ENCODE measurements at regions not wholly inside any gene's neighbourhood (a gene's known extent, or its start where the extent isn't known, plus 50 kb on each side); places are given as distances from the start of the nearest gene placed in this dataset.

DNA sequence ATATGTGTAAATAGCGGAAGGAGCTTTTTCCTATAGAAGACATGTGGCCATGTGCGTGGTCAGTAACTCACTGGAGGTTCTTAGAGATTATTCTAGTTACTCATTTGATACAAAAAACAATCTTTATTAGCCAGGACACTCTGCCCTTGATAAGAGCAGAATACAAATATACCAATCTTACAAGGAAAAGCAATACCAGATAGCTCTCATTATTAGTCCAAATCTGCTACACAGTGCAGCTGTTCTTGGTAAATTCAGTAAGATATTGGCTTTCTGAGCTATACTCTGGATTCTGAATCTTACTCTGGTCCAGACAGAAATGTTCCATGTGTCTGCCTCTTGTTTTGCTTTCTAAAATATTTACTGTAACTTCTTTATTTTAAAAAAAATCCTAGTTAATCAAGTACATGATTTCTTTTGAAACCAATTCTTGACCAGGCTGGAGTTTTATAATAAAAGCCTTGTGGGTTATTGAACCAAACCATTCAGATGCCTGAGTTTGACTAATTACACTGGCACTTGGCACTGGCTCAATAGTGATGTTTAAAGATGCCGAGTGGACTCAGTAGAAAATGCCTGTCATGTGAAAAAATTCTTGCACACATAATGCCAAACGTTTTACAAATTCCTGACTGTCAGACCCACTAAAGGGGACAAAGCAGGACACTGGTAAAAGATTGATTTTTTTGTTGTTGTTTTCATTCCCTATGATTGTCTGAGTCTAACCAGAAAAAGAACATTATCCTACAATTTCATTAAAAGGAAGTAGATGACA is 242.8 kb upstream of the TCF21 start:
- TF ChIP-seq REST (IDR thresholded peaks at IDR 0.05; ENCODE audit: low read depth, low read length) (no peak), RAD21 (IDR thresholded peaks at IDR 0.05; ENCODE audit: low read length) (no peak), FOXJ3 (CRISPR knock-in tag; IDR thresholded peaks at IDR 0.05) (no peak), TEAD4 (IDR thresholded peaks at IDR 0.05; ENCODE audit: borderline replicate concordance, insufficient read depth) (no peak), YY1 (IDR thresholded peaks at IDR 0.05; ENCODE audit: low read depth) (no peak), MAX (IDR thresholded peaks at IDR 0.05; ENCODE audit: low read depth) (no peak), IRF3 (IDR thresholded peaks at IDR 0.05; ENCODE audit: low read depth, low read length) (no peak), RXRA (IDR thresholded peaks at IDR 0.05; ENCODE audit: borderline replicate concordance, low read depth) (no peak)
- TF ChIP-seq, protein P1, sequence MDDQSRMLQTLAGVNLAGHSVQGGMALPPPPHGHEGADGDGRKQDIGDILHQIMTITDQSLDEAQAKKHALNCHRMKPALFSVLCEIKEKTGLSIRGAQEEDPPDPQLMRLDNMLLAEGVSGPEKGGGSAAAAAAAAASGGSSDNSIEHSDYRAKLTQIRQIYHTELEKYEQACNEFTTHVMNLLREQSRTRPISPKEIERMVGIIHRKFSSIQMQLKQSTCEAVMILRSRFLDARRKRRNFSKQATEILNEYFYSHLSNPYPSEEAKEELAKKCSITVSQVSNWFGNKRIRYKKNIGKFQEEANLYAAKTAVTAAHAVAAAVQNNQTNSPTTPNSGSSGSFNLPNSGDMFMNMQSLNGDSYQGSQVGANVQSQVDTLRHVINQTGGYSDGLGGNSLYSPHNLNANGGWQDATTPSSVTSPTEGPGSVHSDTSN (IDR thresholded peaks at IDR 0.05) = no peak
- no peaks in the 10 kb centered on the region for H3F3A ChIP-seq (replicated peaks; ENCODE audit: insufficient read depth)
- H4K20me1 ChIP-seq (ENCODE audit: insufficient read depth) = no peaks in the 10 kb centered on the region
- H3K79me2 ChIP-seq (ENCODE audit: insufficient read depth) = no peaks in the 10 kb centered on the region
- H3K9ac ChIP-seq = no peak overlapping the region
- no peaks in the 10 kb centered on the region for H3K9me3 ChIP-seq
- no peak for DNase-seq
- no peak overlapping the region for H3K27ac ChIP-seq (ENCODE audit: low read depth in 2 of 2, low read length in 1 of 2)
- no peak overlapping the region for H2AFZ ChIP-seq (ENCODE audit: low read depth)
- ChIA-PET CTCF (no interaction called here), POLR2A (no interaction called here)
- no peaks in the 10 kb centered on the region; the same call in 1 of the 2 replicates for H3K27me3 ChIP-seq (ENCODE audit: insufficient read depth)
- no peaks in the 10 kb centered on the region for H3K36me3 ChIP-seq (replicated peaks in 1 of 2; ENCODE audit: control insufficient read depth in 1 of 2, insufficient read depth in 2 of 2, low read length in 1 of 2)
- no peak overlapping the region for H3K4me3 ChIP-seq (ENCODE audit: low read depth in 2 of 2, low read length in 1 of 2)
- no peaks in the 10 kb centered on the region for H3K9me2 ChIP-seq
- 6% methylated on average over 4 of the region's 4 CpGs for WGBS (ENCODE audit: low lambda C conversion rate)
- no peak overlapping the region for H3K4me2 ChIP-seq
- H3K4me1 ChIP-seq (ENCODE audit: control insufficient read depth in 1 of 2, insufficient read depth in 2 of 2, low read depth in 1 of 2, low read length in 1 of 2) = no peaks in the 10 kb centered on the region

DNA sequence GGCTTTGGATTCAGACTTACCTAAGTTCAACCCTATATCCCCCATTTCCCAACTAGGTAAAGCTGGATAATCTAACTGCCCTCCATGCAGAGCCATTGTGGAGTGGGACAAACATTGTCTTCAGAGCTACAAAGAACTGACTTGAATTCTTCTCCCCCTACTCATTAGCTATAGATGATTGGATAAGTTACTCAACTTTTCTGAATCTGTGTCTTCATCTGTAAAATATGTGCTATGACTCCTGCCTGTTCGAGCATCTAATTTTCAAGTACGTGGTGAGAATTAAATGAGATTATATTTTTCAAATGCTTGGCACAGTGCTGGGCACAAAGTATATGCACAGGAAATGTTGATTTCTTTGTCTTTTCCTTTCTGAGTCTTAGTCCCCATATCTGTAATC is 240.3 kb upstream of the TCF21 start:
- DNase-seq = no peak
- Histone ChIP-seq H3K4me2 (no peak overlapping the region), H3K9me2 (no peaks in the 10 kb centered on the region), H3K27me3 (ENCODE audit: insufficient read depth) (no peaks in the 10 kb centered on the region), H2AFZ (ENCODE audit: low read depth) (no peak overlapping the region), H3K79me2 (ENCODE audit: insufficient read depth) (no peaks in the 10 kb centered on the region), H3K36me3 (replicated peaks in 1 of 2; ENCODE audit: control insufficient read depth in 1 of 2, insufficient read depth in 2 of 2, low read length in 1 of 2) (no peaks in the 10 kb centered on the region), H3K9ac (no peak overlapping the region), H4K20me1 (ENCODE audit: insufficient read depth) (no peaks in the 10 kb centered on the region), H3K27ac (ENCODE audit: low read depth in 2 of 2, low read length in 1 of 2) (no peak overlapping the region), H3F3A (replicated peaks; ENCODE audit: insufficient read depth) (no peaks in the 10 kb centered on the region), H3K9me3 (no peaks in the 10 kb centered on the region), H3K4me1 (ENCODE audit: control insufficient read depth in 1 of 2, insufficient read depth in 2 of 2, low read depth in 1 of 2, low read length in 1 of 2) (no peaks in the 10 kb centered on the region), H3K4me3 (ENCODE audit: low read depth in 2 of 2, low read length in 1 of 2) (no peak overlapping the region)
- CTCF ChIA-PET = no interaction called here
- WGBS (ENCODE audit: low lambda C conversion rate) = 4% methylated on average over 2 of the region's 2 CpGs
- POLR2A ChIA-PET = no interaction called here
- TF ChIP-seq EP300 (IDR thresholded peaks at IDR 0.05; ENCODE audit: borderline replicate concordance in 1 of 2, low read depth in 1 of 2, low read length in 1 of 2) (no peak), YY1 (IDR thresholded peaks at IDR 0.05; ENCODE audit: low read depth) (no peak), FOXJ3 (CRISPR knock-in tag; IDR thresholded peaks at IDR 0.05) (no peak), FOSL2 (IDR thresholded peaks at IDR 0.05; ENCODE audit: borderline replicate concordance, low read depth) (no peak), REST (IDR thresholded peaks at IDR 0.05; ENCODE audit: low read depth, low read length) (no peak), TEAD4 (IDR thresholded peaks at IDR 0.05; ENCODE audit: borderline replicate concordance, insufficient read depth) (no peak), ZBTB33 (IDR thresholded peaks at IDR 0.05; ENCODE audit: borderline replicate concordance, low read depth) (no peak), NFIC (IDR thresholded peaks at IDR 0.05; ENCODE audit: borderline replicate concordance) (no peak)
